IPS-18a (cell line): ENCODE measurements at regions not wholly inside any gene's neighbourhood (a gene's known extent, or its start where the extent isn't known, plus 50 kb on each side); places are given as distances from the start of the nearest gene placed in this dataset.
"Not testable (repeated sequence)": the region's sequence is repeated elsewhere in the genome, so short reads cannot be mapped to it uniquely, and the experiment has no call there.

Experiments
- H3K27ac ChIP-seq: one replicate; pipeline ENCODE4 v1.5.1; 2013; ENCODE audit warnings: low read length
- H3K27me3 ChIP-seq: one replicate; pipeline ENCODE4 v1.6.1; 2013; ENCODE audit warnings: mild to moderate bottlenecking, low read length; ENCODE audit not compliant: control insufficient read depth, insufficient read depth
- H3K36me3 ChIP-seq: one replicate; pipeline ENCODE4 v1.6.1; 2013; ENCODE audit warnings: low read depth, low read length; ENCODE audit not compliant: control insufficient read depth
- H3K4me1 ChIP-seq: one replicate; pipeline ENCODE4 v1.6.1; 2013; ENCODE audit warnings: low read depth, low read length; ENCODE audit not compliant: control insufficient read depth
- H3K4me3 ChIP-seq: one replicate; pipeline ENCODE4 v1.5.1; 2013; ENCODE audit warnings: low read length
- H3K9ac ChIP-seq: one replicate; pipeline ENCODE4 v1.6.1; 2013; ENCODE audit warnings: mild to moderate bottlenecking, low read length, moderate library complexity
- H3K9me3 ChIP-seq: one replicate; pipeline ENCODE4 v1.6.1; 2013; ENCODE audit warnings: low read depth, low read length; ENCODE audit not compliant: control insufficient read depth

DNA sequence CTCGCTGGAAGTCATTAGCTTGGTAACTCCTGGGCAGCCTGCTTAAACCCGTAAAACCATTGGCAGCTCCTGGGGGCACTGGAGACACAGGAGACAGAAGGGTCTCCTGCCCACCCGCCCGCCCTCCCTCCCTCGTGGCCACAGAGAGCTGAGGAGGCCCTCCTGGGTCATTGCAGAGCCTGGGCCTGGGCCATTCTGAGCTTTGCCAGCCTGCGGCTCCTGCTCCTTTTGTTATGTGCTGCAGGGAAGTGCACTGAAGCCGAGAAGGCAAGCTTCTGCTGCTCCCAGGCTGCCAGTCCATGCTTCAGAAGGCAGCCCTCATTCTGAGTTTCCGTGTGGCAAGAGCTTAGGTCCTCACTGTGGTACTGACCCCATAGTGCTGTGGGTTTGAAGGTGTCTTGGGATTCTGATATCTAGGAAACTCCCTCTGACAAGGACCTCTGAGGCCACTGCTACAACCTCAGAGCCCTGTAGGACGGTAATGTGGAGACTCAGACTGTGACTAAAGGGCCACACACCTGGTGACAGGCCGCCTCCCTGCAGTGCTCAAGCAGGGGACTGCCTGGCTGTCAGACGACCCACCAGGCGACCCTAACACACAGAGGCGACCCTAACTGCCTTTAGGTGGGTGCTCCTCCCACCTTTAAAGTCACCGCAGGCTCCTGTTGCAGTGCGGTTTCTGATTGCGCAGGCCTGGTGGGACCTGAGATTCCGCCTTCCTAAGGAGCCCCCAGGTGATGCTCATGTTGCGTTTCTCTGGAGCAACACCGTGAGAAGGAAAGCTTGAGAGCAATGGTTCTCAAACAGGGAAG, 118.7 kb downstream of the IER5 start:
- Histone ChIP-seq H3K9me3 (no peaks in the 10 kb centered on the region), H3K4me1 (peaks cover 13% of the 10 kb centered on the region), H3K36me3 (no peaks in the 10 kb centered on the region), H3K4me3 (no peak overlapping the region), H3K9ac (no peak overlapping the region), H3K27ac (no peak overlapping the region), H3K27me3 (no peaks in the 10 kb centered on the region)

DNA sequence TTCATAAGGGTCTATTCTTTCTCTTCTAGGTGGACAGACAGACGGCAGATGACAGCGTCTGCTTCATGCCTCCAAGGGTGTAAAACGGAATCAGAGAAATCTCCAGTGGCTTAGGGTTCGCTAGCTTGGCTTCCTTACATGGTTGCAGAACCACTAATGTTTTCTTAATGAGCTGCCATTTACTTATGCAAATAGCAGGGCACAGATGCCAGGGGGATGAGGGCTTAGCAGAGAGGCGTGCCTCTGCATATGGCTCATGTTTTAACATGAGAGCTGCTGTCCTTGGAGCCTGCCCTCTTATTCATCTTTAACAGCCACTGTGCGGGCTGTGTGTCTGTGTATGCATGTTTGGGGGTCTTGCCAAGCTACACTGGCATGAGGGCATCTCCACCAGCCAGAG, 119.6 kb downstream of the IER5 start:
- Histone ChIP-seq H3K9ac (no peak overlapping the region), H3K27me3 (no peaks in the 10 kb centered on the region), H3K4me3 (no peak overlapping the region), H3K27ac (no peak overlapping the region), H3K4me1 (peaks cover 13% of the 10 kb centered on the region), H3K9me3 (no peaks in the 10 kb centered on the region), H3K36me3 (no peaks in the 10 kb centered on the region)

DNA sequence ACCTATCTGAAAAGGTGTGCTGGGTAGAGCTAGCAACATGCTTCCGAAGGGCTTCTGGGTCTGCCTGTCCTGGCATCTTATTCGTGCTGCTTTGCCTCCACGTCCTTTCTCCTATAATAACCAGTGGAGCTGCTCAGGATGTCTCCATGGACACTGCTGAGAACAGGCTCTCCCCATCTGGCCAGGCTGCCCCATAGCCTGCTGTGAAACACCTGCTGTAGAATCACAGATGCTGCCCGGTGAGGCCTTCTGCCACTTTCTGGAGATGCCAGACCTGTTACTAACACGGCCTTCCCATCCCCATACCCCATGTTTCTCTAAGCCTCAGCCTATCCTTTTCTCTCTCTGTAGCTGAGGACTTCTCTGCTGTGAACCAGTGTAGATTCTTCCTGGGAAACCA, 120.5 kb downstream of the IER5 start:
- Histone ChIP-seq H3K4me1 (peaks cover 13% of the 10 kb centered on the region), H3K27ac (no peak overlapping the region), H3K4me3 (no peak overlapping the region), H3K36me3 (no peaks in the 10 kb centered on the region), H3K9me3 (no peaks in the 10 kb centered on the region), H3K9ac (no peak overlapping the region), H3K27me3 (no peaks in the 10 kb centered on the region)

DNA sequence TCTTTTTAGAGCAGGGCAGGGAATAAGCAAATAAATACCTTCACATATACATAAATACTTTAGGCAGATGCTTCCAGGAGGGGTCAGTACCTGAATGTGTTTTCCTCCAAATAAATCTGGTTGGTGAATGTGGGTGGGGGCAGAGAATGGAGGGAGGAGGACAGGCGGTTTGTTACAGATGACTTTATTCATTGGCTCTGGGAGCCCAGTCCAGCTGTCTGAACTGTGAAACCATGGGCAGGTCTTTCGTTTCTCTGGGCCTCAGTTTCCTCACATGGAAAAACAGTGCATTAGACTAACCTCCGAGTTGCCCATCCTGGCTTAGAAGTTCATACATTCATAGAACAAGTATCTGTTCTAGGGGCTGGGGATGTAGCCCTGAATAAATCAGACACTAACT, 124.6 kb downstream of the IER5 start:
- Histone ChIP-seq H3K36me3 (no peaks in the 10 kb centered on the region), H3K4me1 (no peaks in the 10 kb centered on the region), H3K4me3 (no peak overlapping the region), H3K9ac (no peak overlapping the region), H3K27me3 (no peaks in the 10 kb centered on the region), H3K27ac (no peak overlapping the region), H3K9me3 (peaks cover 5% of the 10 kb centered on the region)

DNA sequence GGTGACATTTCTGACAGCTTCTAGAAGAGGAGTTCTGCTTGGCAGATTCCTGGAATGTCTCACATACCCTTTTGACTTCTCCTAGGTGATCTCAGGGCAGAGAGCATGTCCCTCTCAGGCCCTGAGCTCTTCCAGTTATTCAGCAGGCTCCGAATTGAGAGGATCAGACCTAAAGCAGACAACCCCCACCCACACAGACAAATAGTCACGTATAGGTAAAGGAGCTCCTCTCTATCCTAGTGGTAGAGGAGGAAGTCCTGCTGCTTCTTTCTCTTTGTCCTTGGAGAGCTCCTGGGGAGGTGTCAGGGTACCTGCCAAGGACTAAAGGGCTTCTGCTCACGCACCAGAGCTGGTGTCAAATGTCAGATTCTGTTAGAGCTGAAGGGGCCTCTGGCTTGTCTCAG, 128.1 kb downstream of the IER5 start:
- H3K27ac ChIP-seq, result no peak overlapping the region
- peaks cover 5% of the 10 kb centered on the region for H3K9me3 ChIP-seq
- H3K4me1 ChIP-seq, result no peaks in the 10 kb centered on the region
- H3K4me3 ChIP-seq, result no peak overlapping the region
- H3K36me3 ChIP-seq, result no peaks in the 10 kb centered on the region
- no peaks in the 10 kb centered on the region for H3K27me3 ChIP-seq
- no peak overlapping the region for H3K9ac ChIP-seq

DNA sequence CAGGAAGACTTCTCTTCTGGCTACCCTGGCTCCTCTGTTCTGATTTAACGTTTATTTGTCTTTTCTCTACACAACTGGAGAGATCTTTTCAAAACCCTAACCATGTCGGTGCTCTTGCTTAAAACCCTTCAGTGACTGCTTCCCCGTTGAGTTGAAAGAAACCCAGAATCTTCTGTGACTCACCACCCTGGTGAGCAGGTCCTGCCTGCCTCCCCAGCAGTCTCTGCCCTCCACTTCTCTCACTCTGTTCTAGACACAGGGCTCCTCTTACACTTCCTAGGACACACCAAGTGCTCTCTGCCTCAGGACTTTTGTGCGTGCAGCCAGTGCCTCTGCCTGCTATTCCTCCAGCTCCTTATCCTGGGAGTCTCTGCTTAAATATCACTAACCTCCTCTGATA, 131.4 kb downstream of the IER5 start:
- H3K4me1 ChIP-seq, result no peaks in the 10 kb centered on the region
- peaks cover 5% of the 10 kb centered on the region for H3K9me3 ChIP-seq
- H3K36me3 ChIP-seq, result no peaks in the 10 kb centered on the region
- H3K4me3 ChIP-seq, result no peak overlapping the region
- H3K27ac ChIP-seq, result no peak overlapping the region
- no peaks in the 10 kb centered on the region for H3K27me3 ChIP-seq
- no peak overlapping the region for H3K9ac ChIP-seq

DNA sequence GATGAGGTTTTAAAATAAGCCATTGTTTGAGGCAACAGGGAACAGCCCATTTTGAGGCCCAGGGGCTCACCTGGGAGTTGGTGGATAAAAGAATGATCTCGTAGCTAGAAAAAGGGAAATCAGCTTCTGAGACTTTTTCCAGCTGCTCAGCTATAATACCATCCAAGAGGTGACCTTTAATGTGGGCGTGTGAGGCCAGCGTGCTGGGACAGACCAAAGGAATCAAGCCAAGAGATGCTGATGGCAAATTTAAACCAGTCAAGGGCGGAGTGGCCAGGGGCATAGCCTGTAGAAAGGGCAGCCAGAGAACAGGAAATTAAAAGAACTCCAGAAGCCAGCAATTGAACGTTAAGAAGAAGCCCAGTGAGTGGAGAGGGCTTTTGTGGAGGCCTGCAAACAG, 132.6 kb downstream of the IER5 start:
- Histone ChIP-seq H3K4me1 (no peaks in the 10 kb centered on the region), H3K9ac (no peak overlapping the region), H3K4me3 (no peak overlapping the region), H3K9me3 (peaks cover under 1% of the 10 kb centered on the region), H3K36me3 (no peaks in the 10 kb centered on the region), H3K27ac (no peak overlapping the region), H3K27me3 (no peaks in the 10 kb centered on the region)

DNA sequence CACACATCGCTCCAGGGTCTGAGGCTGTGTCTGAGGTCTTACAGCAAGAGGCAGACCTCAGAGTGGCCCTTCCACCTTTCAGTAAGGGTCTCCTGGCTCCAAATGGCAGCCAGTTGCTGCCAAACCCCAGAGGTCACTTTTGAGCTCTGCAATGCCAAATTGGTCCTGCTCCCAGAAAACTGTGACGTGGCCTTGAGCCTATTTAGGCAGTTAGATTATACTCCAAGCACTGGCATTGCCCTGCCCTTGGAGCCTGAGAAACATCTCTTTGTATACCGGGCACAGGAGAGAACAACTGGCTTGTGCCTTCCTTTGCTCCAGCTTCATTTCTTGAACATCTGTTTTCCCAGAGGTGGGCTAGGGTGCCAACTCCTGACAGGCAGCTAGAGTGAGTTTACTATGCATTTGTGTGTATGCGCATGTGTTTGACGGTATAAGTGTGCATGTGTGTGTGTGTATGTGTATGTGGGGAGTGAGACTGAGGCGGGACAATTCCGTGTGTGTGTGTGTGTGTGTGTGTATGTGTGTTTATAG, 134.5 kb downstream of the IER5 start:
- H3K4me3 ChIP-seq, result no peak overlapping the region
- H3K36me3 ChIP-seq, result no peaks in the 10 kb centered on the region
- no peaks in the 10 kb centered on the region for H3K4me1 ChIP-seq
- H3K27me3 ChIP-seq, result no peaks in the 10 kb centered on the region
- H3K9ac ChIP-seq, result no peak overlapping the region
- H3K27ac ChIP-seq, result no peak overlapping the region
- no peaks in the 10 kb centered on the region for H3K9me3 ChIP-seq

DNA sequence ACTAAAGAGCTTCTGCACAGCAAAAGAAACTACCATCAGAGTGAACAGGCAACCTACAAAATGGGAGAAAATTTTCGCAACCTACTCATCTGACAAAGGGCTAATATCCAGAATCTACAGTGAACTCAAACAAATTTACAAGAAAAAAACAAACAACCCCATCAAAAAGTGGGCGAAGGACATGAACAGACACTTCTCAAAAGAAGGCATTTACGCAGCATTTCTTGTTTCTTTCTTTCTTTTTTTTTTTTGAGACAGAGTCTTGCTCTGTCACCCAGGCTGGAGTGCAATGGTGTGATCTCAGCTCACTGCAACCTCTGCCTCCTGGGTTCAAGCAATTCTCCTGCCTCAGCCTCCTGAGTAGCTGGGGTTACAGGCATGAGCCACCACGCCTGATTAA, 138.2 kb downstream of the IER5 start:
- H3K36me3 ChIP-seq, H3K9me3 ChIP-seq, H3K4me1 ChIP-seq, H3K27me3 ChIP-seq, H3K27ac ChIP-seq, H3K4me3 ChIP-seq, H3K9ac ChIP-seq: not testable (repeated sequence)

DNA sequence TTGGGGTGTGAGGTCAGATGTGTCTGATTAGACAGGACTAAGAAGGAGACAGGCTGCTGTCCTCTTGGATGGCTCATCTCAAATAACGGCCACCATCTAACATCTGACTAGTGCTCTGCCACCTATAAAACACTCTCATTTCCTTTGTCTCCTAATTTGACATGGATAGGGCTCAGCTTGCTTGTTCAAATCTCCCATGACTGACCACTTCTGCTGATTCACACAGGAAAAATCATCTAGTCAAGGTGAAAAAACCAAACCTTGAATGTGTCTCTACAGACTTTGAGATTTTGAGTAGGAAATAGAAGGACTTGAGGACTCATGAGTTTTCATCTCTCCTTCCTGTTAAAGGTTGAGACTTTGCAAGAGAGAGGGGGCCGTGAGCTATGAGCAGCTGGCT, 150.6 kb downstream of the IER5 start:
- H3K9ac ChIP-seq, result no peak overlapping the region
- H3K36me3 ChIP-seq, result no peaks in the 10 kb centered on the region
- H3K4me3 ChIP-seq, result no peak overlapping the region
- no peaks in the 10 kb centered on the region for H3K27me3 ChIP-seq
- no peaks in the 10 kb centered on the region for H3K9me3 ChIP-seq
- H3K27ac ChIP-seq, result no peak overlapping the region
- H3K4me1 ChIP-seq, result no peaks in the 10 kb centered on the region

DNA sequence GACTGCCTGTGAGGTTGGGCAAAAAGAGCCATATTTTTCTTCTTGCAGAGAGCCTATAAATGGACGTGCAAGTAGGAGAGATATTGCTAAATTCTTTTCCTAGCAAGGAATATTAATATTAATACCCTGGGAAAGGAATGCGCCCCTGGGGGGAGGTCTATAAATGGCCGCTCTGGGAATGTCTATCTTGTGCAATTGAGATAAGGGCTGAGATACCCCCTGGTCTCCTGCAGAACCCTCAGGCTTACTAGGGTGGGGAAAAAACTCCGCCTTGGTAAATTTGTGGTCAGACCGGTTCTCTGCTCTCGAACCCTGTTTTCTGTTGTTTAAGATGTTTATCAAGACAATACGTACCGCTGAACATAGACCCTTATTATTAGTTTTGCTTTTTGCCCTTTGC, 157.8 kb downstream of the IER5 start:
- not testable (repeated sequence) for H3K4me1 ChIP-seq, H3K4me3 ChIP-seq, H3K27ac ChIP-seq, H3K27me3 ChIP-seq, H3K9me3 ChIP-seq, H3K9ac ChIP-seq, H3K36me3 ChIP-seq

DNA sequence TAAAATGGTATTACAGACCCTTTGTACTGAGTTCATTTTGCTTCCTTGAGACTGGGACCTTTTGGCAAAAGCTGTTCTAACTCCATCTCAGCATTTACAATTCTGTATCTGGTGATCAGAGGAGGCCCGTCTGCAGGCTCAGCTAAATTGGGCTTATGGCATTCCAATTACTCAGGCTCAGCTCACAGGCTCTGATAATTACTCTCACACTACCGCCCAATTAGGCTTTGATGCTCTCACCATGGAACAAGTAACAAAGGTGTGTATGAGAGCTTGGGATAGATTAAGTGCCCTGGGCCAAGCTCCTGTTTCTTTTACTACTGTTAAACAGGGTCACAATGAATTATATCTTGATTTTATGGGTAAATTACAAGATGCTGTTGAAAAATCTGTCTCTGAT, 159.9 kb downstream of the IER5 start:
- not testable (repeated sequence) for H3K9ac ChIP-seq, H3K27me3 ChIP-seq, H3K4me3 ChIP-seq, H3K27ac ChIP-seq, H3K9me3 ChIP-seq, H3K36me3 ChIP-seq
- peaks cover 15% of the 10 kb centered on the region for H3K4me1 ChIP-seq
